ENCODE measurements at regions not wholly inside any gene's neighbourhood (a gene's known extent, or its start where the extent isn't known, plus 50 kb on each side); places are given as distances from the start of the nearest gene placed in this dataset.
"Not testable (repeated sequence)": the region's sequence is repeated elsewhere in the genome, so short reads cannot be mapped to it uniquely, and the experiment has no call there.

DNA sequence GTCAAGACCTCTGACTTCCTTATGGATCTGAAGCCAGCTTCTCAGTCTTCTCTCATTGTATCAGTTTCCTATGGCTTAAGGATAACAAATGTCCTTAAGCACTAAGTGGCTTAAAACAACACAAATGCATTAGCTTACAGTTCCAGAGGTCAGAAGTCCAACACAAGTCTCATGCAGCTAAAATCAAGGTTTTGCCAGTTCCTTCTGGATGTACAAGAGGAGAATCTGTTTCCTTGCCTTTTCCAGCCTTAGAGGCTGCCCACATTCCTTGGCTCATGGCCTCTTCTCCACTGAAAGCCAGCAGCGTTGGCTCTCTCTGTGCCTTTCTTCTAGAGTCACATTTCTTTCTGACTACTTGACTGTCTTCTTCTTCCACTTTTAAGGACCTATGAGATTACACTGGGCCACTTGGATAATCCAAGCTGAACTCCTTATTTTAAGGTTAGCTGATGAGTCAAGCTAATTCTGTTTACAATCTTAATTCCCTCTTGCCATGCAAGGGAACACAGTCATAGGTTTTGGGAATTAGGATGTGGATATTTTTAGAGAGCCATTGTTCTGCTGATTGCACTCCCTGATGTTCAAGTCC, 179.0 kb downstream of the BCAS1 start:
- no peak for DNase-seq

DNA sequence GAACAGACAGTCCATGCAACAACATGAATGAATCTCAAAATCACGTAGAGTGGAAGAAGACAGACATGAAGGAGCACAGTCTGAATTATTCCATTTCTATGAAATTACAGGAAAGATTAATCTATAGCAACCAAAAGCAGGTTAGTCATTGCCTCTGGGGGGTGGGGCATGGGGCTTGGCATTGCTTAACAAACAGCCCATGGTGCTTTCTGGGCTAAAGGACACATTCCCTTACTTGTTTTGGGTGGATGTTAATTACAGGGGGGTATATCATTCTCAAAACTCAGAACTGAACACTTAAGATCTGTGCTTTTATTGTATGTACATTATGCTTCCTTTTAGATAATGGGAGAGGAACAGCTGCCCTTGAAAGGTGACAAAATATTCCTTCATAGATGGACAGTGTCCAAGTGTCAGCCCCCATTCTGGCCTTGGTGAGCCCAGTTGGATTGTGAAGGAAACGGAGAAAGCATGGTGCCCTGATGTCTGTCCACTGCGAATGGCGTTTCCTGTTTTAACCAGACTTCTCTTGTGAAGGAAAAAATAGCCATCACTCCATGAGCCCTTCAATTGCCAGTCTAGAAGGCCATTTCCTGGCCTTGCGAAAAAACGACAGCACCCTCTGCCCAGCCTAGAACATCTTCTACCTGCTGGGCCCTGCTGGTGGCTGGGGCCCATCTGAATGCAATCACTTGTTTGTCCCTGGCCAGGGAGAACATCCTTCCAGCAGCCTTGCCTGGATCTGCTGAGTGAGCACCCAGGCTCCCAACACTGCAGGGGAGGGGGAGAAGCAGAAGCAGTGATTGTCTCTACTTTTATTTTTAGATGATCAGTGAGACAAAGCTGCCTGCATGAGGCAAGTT, 179.7 kb downstream of the BCAS1 start:
- DNase-seq, result no peak

DNA sequence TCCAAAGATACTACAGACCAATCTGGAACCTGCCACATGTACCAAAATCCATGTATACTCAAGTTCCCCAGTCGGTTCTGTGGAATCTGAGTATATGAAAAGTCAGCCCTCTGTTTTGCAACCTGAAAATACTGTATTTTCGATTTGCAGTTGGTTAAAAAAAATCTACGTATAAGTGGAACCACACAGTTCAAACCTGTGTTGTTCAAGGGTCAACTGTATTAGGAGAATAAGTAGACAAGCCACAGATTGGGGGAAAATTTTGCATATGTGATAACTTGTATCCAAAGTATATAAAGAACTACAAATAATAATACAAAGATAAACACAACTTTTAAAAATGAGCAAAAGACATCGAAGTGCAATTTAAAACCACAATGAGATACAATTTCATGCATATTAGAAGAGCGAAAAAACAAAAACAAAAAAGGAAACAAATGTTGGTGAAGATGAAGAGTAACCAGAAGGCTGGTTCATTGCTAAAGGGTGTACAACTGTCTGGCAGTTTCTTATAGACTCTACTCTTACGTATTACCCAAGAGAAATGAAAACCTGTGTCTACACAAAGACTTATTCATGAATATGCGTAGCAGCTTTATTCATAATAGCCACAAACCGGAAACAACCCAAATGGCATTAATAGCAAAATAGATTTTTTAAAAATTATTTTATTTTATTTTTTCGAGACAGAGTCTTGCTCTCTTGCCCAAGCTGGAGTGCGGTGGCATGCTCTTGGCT, 180.8 kb downstream of the BCAS1 start:
- DNase-seq, result no peak

DNA sequence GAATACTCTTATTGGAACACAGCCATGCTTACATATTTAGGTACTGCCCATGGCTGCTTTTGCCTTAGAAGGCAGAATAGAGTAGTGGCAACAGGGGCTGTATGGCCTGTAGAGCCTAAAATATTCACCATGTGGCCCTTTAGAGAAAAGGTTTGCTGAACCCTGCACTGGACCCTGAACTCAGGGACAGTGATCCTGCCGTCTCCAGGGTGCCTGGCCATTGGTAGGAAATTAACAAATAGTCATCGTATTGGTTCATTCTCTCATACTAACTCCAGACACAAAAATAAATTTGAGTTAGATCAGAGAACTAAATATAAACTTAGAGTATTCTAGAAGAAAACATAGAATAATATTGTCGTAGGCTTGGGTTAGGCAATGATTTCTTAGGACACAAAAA, 181.4 kb downstream of the BCAS1 start:
- DNase-seq, result no peak

DNA sequence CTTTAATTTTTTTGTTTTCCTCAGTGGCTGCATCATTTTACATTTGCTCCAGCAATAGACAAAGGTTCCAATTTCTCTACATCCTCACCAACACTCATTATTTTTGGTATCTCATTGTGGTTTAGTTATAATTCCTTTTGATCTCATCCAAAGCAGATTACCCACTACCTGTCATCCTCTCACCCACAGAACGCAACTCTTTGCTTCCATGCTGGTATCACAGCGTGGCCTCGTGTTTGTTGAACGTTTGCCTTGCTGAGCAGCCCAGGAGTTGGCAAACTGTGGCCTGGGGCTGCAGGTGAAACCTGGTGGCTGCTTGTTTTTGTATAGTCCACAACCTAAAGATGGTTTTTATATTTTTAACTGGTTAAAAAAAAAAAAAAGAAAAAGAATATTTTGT, 181.9 kb downstream of the BCAS1 start:
- DNase-seq, result no peak

DNA sequence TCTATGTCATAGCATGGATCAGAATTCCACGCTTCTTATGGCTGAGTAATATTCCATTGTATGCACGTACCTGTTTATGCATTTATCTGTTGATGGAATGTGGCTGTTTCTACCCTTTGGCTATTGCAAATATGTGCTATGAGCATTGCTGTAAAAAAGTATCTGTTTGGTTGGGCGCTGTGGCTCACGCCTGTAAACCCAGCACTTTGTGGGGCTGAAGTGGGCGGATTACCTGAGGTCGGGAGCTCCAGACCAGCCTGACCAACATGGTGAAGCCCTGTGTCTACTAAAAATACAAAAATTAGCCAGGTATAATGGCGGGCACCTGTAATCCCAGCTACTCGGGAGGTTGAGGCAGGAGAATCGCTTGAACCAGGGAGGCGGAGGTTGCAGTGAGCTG, 182.4 kb downstream of the BCAS1 start:
- no peak for DNase-seq

DNA sequence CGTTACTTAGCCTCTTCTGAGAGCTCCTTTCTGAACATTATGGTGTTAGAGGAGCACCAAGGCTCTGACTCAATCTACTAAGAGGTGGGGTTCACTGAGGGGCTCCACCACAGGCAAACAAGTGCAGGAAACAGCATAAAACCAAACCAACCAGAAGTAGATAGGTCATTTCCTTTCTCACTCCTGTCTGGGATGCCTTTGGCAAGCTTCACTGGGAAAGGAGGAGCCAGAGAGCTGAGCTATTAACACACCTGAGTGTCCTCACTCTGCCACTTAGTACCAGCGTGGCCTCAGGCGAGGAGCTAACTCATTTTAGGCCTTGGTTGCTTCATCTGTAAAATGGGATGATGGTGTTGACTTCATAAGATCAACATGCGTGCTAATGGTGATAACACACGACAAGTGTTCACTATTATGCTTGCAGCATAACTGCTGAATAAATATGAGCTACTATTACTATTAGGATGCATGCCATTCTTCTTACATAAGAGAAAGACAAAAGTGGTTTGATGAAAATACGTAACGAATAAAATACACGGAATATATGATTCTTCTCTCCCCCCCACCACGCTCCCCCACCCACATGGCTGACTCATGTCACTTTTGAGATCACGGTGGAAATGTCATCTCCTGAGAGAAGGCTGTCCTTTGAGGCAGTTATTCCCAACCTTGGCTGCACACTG, 185.4 kb downstream of the BCAS1 start:
- no peak for DNase-seq

DNA sequence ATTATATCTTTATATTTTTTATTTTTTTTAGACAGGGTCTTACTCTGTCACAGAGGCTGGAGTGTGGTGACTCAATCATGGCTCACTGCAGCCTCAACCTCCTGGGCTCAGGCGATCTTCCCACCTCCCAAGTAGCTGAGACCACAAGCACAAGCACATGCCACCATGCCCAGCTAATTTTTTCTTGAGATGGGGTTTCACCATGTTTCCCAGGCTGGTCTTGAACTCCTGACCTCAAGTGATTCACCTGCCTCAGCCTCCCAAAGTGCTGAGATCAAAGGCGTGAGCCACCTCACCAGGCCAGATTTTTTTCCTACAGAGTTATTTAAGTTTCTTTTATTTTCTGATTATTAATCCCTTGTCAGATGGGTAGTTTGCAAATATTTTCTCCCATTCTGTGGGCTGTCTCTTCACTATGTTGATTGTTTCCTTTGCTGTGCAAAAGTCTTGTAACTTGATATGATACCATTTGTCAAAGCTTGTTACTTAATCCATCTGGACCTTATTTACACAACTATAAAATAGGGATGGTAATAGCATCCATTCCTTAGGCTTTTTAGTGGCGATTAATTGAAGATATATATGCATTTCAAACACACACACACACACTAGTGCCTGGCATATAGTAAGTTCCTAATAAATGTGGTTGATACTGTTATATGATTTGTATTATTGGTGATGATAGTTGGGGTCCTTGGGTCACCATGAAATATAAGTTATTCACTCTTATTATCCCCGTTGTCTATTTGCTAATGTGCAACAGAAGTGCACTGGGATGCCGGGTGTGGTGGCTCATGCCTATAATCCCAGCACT, 187.1 kb downstream of the BCAS1 start:
- peak; percentile 25 for DNase-seq

DNA sequence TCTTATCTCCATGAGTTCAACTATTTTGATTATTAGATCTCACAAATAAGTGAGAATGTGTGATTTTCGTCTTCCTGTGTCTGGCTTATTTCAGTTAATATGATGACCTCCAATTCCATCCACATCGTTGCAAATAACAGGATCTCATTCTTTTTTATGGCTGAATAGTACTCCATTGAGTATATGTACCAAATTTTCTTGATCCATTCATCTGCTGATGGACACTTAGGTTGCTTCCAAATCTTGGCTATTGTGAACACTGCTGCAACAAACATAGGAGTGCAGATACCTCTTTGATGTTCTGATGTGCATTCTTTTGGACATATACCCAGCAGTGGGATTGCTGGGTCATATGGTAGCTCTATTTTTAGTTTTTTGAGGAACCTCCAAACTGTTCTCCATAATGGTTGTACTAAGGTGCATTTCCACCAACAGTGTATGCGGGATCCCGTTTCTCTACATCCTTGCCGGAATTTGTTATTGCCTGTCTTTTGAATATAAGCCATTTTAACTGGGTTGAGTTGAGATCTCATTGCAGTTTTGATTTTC, 187.9 kb downstream of the BCAS1 start:
- not testable (repeated sequence) for DNase-seq

DNA sequence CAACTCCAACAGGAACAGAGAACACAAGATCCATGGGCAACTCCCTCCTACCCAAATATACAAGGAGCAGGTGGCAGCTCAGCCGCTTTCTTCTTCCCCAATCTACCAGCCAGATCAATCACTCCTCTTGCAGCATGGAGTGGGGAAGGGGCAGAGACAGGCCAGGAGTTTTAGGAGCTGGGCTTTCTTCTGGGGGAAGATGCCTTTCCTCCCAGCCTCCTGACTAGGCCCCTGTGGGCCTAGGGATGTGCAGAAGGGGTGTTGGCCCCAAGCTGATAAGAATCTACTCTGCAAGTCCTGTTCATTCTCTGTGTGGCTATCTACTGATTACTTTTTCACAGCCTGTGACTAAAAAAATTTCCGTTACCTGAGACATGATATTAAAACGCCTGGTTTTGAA, 189.0 kb downstream of the BCAS1 start:
- DNase-seq, result no peak

DNA sequence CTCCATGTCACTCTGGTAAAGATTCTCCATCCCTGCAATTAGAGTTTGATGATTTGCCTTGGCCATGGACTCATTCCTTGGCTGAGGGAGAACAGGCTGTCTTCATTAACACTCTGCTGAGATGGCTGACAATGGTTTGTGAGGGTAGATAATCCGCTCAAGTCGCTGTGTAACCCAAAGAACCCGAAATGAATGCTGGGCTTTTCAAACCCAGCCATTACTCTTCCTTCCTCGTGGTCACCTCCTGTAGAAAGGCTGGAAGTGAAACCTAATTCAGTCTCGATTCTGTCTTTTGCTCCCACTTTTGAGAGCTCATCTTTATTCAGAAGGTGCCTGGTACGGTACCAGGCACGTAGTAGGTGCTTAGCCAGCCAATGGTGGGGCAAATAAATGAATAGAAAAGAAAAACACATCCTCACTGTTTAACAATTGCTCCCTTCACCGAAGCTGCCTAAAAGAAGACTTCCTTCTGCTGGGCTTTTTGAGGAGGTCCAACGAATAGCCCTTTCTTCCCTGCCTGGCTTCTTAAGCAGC, 190.2 kb downstream of the BCAS1 start:
- DNase-seq, result no peak

DNA sequence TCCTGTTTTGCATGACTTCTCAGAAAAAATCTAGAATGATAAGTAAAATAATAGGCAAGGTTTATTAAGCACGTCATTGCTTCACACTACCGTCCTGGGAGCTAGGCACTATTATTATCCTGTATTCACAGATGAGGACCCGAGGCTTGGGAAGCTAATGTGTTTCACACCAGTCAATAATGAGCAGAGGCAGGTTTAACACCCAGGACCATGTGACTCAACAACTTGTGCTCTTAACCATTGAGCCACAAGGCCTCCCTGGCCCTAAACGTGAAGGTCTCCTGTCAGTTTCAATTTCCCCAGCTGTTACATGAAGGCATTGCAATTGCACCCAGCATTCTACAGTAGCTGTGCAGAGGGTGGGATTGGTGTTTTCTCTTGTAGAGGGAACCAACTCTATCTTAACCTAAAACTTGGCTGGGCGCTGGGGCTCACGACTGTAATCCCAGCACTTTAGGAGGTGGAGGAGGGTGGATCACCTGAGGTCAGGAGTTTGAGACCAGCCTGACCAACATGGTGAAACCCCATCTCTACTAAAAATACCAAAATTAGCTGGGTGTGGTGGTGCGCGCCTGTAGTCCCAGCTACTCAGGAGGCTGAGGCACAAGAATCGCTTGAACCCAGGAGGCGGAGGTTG, 191.2 kb downstream of the BCAS1 start:
- DNase-seq, result no peak

DNA sequence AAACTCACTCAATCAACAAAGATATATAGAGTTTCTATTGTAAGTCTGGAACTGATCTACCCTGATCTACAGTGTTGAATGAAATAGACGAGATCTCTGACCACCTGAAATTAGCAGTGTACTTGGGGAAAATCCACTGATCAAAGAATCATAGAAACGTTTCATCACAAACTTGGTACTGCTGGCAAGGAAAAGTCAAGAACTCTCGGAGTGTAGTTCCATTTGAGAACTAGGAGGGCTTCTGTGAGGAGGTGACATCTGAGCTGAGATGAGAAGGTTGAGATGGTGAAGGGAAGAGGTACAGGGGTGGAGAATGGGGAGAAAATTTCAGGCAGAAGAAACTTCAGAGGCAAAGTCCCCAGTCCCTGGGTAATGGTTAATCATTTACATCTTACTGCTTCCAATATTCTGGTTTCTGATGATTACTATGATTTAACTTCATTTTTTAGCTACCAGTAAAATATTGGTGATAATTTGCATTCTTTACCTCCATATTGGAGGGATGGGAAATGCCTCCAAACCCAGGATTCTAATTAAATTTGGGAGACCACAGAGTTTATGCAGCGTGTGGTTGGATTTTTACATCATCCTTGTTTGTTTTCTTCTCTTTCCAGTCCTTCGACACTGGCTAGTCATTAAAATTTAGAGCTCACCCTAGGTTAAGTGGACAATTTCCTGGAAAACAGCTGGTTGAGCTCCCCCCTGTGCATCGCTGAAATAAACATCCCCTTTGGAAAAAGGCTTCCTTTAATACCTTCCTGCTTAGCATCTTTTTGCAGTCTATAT, 191.9 kb downstream of the BCAS1 start:
- DNase-seq, result peak; percentile 37

DNA sequence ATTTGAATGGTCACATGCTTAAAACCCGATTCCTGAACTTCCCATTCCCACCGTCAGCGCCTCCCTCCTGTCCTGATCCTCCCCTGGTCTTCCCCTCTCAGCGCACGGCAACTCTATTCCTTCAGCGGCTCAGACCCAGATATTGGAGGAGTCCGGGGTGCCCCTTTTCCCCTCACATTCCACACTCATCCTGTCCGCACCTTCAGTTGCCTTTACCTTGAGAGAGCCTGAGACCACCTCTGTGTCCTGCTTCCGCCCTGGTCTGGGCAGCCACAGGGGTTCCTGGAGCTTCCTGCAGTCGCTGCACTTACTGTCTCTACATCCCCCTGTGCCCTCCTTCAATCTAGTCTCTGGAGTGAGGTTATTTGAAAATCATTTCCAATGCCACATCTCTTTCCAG, 193.4 kb downstream of the BCAS1 start:
- no peak for DNase-seq

DNA sequence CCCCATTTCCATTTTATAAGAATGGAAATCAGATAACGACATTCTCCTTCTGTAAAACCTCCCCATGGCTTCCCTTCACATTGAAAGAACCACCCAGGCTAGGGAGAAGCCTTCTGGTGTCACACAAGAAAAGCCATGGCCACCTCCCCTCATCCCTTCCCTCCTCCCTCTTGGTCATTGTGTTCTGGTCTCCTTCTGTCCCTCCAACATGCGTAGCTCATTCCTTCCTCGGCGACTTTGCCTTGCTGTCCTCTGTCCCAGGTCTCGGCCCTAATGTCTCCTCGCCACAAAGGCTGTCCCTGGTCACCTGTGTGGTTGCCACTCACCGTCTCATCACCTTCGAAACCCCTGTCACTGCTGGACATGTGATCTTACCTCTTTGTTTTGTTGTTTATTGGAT, 193.9 kb downstream of the BCAS1 start:
- no peak for DNase-seq

DNA sequence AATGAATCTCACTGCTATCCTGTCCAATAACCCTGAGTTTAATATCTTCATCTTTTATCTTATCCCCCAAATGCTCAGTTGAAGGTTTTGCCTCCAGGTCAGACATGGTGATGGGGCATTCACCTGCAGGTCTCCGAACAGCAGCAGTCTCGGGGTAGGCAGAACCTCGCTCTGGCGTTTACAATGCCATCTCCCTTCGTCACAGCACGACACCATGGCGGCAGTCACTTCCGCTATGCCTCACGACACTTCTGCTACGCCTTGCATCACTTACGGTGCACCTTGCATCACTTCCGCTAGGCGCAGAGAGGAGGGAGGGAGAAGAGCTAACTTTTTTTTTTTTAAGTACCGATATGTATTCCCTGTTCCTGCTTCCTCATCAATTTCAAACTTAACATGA, 194.9 kb downstream of the BCAS1 start:
- no peak for DNase-seq

DNA sequence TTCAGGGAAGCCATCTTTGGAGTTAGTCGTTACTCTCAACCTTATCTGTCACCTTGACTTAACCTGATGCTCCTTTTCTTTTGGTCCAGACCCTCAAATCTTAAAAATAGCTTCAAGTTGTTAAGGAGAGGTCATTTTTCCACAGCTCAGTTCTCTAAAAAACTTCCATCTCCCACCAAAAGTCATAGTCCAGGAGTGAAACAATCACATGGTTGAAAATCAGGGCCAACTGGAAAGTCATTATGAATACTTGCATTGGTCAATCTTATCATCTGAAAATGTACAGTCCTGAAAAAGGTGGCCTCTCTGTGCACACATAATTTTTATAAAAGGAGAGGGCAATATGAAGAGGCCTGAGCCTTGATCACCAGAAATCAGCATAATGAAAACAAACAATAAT, 195.7 kb downstream of the BCAS1 start:
- DNase-seq, result no peak

DNA sequence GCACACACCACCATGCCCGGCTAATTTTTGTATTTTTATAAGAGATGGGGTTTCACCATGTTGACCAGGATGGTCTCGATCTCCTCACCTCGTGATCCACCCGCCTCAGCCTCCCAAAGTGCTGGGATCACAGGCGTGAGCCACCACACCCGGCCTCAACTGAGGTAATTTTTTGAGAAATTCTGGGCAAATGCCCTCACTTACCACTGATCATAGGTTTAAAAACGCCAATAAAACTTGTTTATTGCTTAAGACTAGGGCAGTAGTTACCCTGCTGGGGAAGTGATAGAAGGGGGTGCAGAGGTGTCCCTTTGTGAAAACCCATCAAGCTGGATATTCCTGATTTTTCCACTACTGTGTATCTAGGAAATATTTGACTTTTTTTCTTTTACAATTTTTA, 196.3 kb downstream of the BCAS1 start:
- DNase-seq, result no peak

DNA sequence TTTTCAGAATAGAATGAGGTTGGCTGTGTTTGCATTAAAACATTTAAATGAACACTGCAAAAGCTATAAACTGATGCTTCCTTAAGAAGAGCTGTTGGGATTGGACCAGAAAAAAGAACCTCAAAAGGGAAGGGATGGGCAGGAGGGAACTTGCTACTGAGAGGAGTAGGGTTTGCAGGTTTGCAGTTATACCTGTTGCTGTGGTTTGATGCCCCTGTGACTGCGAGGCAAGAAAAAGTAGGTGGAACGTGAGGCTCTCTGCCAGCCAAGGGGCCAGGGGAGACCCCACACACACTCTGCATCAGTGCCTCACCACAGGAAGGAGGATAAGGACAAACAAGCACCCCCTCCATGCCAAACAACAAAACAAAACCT, 197.2 kb downstream of the BCAS1 start:
- no peak for DNase-seq

DNA sequence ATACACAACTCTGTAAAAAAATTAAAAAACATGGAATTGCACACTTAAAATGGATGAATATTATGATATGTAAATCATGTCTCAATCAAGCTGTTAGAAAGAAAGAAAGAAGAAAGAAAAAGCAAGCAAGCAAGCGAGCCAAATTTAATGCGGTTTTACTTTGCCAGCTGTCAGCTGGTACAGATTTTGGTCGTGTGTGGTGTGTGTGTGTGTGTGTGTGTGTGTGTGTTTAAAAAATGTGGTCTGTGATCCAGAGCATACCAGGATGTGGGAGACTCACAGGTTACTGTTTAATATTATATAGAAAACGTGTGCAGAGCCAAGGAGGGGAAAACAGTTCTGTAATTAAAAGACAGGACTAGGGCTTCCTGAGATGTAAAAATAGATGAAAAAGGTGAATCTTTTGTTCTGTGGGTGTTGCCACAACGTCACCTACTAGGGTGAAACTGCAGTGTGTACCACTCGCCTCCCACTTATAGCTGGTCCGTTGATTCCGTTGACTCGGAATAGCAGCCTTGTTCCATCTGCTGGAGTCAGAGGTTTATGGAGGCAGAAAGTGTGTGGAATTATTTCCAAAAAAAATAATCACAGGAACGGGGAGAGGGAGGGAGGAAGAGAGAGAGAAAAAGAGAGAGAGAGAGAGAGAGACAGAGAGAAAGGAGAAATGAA, 197.7 kb downstream of the BCAS1 start:
- no peak for DNase-seq
